ENCODE measurements at regions not wholly inside any gene's neighbourhood (a gene's known extent, or its start where the extent isn't known, plus 50 kb on each side); places are given as distances from the start of the nearest gene placed in this dataset.

DNA sequence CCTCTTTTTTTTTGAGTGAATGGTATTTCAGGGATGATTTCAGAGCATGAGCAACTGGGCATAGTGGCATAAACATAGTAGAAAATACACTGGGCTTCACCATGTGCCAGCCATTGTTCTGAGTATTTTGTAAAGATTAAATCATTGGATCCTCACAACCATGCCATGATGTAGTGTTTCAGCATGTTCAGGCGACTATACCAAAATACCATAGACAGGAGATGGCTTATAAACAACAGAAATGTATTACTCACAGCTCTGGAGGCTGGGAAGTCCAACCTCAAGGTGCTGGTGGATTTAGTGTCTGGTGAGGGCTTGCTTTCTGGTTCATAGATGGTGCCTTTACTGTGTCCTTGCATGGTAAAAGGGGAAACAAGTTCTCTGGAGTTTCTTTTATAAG is 101.5 kb upstream of the KL start:
- DNase-seq, result no peak

- DNase-seq, result no peak
Measured at GRCh38 chr13:32917504-32917903, 98.7 kb upstream of the KL start.

GRCh38 chr13:32923725-32924124 is 92.5 kb upstream of the KL start:
- no peak for DNase-seq

DNA sequence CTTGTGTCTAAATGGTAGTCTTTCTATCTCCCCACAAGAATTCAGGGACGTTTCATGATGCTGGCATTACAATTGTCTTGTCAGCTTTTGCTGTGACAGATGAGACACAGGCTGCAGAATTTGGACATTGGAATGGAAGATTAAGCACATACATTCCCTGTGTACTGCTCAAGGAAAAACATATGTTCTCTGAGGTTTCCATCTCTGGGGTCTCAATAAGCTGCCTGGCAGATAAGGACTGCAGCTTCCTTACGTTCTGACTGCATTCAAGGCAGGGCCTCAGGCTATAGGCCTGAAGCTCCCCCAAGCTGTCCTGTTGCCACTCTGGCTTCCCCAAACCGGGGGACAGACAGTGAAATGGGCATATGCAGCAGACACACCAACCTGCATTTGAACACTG is 91.3 kb upstream of the KL start:
- DNase-seq, result no peak

DNA sequence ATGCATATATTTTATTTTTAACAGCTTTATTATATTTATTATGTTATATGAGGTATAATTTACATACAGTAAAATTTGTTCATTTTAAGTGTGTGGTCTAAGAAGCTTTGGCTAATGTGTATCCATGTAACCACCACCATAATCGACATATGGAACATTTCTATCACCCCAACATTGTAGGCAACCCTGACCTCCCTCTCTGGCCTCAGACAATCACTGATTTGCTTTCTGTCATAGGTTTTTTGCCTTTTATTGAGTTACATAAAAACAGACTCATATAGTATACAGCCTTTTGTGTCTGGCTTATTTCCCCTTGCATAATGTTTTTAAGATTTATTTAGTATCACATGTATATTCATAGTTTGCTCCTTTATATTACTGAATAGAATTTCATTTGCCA is 90.7 kb upstream of the KL start:
- DNase-seq, result no peak

- no peak for DNase-seq
Measured at GRCh38 chr13:32932376-32932775, 83.8 kb upstream of the KL start.

DNA sequence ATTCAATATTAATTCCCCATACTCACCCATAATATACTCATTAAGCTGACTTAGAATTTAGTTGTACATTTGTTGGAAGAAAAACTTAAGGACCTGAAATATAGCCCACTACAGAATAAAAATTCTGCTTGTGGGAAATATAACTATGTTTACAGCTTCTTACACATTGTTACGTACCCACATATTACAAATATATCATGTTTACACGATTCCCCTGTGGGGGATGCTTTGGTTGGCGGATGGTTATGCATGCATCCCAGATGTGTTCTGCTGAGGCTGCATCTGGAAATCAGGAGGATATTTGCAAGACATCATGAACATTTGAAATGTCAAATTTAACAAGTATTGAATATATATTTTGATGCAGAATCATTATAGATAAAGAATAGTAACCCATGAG is 79.5 kb upstream of the KL start:
- no peak for DNase-seq

- no peak for DNase-seq
Measured at GRCh38 chr13:32938314-32938713, 77.9 kb upstream of the KL start.

DNA sequence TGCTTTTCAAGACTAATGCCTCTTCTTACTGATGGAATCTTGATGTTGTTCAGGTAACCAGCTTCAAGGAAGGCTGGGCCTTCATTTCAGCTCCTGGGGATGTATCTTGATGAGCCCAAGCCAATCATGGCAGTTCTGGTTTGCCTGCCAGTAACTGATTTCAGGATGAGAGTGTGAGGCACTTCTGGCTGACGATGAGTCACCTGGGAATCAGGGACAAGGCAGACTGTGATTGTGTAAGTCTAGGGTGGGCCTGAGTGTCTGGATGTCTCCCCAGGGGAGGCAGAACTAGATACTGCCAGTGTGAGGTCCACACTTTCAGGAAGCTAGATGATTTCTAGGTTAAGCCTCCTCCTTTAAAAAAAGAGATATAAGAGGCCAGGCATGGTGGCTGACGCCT is 77.3 kb upstream of the KL start:
- DNase-seq, result no peak

GRCh38 chr13:32940601-32941000 is 75.6 kb upstream of the KL start:
- DNase-seq, result no peak

DNA sequence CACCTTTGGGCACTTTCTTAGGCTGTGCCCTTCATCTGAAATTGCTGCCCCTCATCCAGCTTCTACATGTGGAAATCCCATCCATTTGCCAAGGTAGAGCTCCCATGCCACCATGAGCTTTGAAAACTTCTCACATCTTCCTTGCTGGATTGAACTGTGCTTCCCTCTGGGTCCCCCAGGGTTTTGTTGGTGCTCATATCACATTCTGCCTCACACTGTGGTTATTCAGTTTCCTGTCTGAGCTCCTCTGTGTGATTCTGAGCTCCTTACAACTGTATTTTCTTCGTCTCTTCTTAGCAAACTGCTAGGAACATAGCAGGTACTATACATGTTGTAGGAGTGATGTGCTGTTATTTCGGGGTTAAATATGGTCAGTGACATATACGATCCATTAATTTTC is 74.9 kb upstream of the KL start:
- no peak for DNase-seq

- no peak for DNase-seq
Measured at GRCh38 chr13:32946558-32946957, 69.7 kb upstream of the KL start.

GRCh38 chr13:32947411-32948276 is 68.6 kb upstream of the KL start:
- no peak for DNase-seq

DNA sequence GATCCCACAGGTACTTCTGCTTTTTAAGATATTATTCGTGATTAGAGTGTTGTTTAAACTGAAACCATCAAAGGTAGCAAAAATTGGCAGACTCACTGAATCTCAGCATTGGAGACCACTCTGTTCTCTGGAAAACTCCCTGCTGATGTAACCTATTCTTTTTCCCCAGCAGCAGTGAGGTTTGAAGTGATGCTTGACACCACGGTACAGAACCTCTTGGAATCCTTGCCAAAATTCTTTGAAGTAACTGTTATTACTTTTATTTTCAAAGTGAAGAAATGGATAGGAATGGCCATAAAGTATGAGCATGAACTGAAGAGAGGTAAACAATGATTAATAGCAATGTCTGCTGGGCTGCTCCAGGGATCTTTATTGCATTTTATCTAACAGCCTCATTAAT is 66.4 kb upstream of the KL start:
- DNase-seq, result no peak

DNA sequence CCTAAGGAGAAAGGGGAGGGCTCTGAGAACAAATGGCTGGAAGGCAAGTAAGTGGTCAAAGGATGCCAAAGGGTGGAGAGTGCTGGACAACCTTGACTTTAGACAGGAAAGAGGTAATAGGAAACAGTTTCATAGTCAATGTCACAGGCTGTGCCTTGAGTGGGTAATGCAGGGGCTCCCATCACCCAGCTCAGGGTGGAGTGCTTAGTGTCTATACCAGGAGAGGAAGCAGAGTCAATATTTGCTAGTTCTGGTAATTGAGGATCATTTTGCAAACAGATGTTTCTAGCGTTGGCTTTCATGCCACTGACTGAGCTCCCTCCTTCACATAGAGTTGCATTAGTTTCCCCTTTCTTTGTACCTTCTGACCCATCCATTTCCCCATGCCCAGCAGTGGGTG is 64.6 kb upstream of the KL start:
- DNase-seq, result no peak

DNA sequence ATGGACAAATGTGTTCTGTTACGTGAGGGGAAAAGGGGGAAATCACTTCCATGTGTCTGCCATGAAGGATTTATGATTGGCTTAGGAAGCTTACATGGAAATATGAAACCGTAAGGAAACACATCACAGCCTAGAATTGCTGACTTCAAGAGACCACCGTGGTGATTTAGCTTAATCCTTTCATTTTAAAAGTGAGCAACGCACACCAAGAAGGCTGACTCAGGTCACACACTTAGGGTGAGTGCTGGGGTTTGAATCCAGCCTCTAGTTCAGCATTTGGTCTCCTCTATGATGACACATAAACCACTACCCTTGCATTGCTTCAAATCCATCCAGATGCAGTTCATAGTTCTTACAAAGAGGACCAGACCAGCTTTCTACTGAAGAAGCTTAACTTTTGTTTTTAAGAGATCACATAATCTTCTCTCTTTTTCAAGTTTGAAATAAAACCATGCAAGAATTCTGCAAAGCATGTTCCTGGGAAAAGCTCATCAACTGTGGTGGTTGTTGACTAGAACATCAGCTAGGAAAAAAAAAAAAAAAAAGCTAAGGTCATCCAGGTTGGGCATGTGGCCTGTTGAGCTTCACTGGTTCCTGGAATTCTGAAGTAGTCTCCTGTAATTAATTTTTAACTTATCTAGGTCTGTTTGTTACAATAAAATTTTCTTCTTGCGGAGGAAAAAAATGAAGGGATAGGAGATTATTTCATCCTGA is 60.2 kb upstream of the KL start:
- no peak for DNase-seq

- no peak for DNase-seq
Measured at GRCh38 chr13:32956595-32956933, 59.7 kb upstream of the KL start.

GRCh38 chr13:32960626-32961025 is 55.6 kb upstream of the KL start:
- DNase-seq, result no peak

DNA sequence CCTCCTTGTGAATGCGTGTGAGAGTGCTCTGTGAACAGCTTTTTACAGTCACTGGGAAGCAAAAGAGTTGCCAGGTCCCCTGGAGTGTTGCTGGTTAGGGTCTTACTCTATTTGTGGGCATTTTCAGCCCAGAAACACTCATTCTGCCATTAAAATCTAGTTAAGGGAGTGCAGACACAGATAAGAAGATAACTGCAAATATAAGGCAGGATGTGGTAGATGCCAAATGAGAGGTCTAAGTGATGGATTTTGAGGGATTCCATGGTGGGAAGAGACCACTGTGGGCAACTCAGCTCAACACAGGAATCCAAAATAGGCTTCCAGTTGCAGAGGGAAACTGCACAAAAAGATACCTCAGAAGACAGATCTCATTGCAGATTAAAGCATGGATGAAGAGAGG is 54.5 kb upstream of the KL start:
- no peak for DNase-seq

DNA sequence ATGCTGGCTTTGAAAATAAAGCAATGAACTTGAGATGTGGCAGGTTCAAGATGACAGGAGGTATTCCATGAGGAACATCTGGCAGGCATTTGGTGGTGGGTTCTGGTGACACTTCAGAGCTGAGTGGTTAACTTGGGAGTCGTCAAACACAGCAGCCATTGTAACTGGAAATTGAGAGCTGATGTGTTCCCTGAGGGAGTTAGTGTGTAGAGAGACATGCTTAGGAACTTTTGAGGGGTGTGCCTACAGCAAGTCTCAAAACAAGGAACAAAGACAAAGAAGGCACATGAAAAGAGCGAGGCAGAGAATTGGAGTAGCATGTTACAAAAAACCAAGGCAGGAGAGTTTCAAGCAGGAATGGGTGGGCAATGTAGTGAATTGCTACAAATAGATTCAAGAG is 53.9 kb upstream of the KL start:
- no peak for DNase-seq

GRCh38 chr13:32964987-32965386 is 51.2 kb upstream of the KL start:
- no peak for DNase-seq
